SK-N-SH (cell line): ENCODE measurements at regions not wholly inside any gene's neighbourhood (a gene's known extent, or its start where the extent isn't known, plus 50 kb on each side); places are given as distances from the start of the nearest gene placed in this dataset.
"Not testable (repeated sequence)": the region's sequence is repeated elsewhere in the genome, so short reads cannot be mapped to it uniquely, and the experiment has no call there.

ENCODE experiments used
- CTCF ChIA-PET: fragments of 300-600, 350-600 bp; formaldehyde crosslinking; extraction: SDS; loops from one replicate; lab custom pipeline; 2021; lab: Yijun Ruan, JAX
- POLR2A ChIA-PET: fragments of 350-600 bp; sonication (Branson Sonifier 250); formaldehyde crosslinking; extraction: SDS; loops from one replicate; lab custom pipeline; 2020; ENCODE audit warnings: antibody characterized with exemption, inconsistent platforms; lab: Yijun Ruan, JAX
- DNase-seq: peaks from one replicate; pipeline ENCODE4 v3.0.0; 2012
- H2AFZ ChIP-seq: fragments of 200-600 bp; sonication (generic); 2 replicates; pipeline ENCODE4 v1.8.1; 2016; ENCODE audit warnings: antibody characterized with exemption, mild to moderate bottlenecking, low read depth
- H3F3A ChIP-seq: fragments of 200-600 bp; sonication (generic); replicated peaks from 2 replicates; pipeline ENCODE3; 2016; ENCODE audit warnings: antibody characterized with exemption, mild to moderate bottlenecking; ENCODE audit not compliant: insufficient read depth
- H3K27ac ChIP-seq, 2 experiments: fragments of 200-500 bp in 1 of 2; fragments of 200-600 bp in 1 of 2; sonication (Bioruptor generic) in 1 of 2; sonication (generic), shearing (Covaris generic) in 1 of 2; 2 replicates each; pipeline versions ENCODE4 v1.5.1 to v1.6.1; 2014 to 2016; ENCODE audit warnings: low read depth in 2 of 2, inconsistent platforms in 1 of 2, low read length in 1 of 2, mild to moderate bottlenecking in 1 of 2, mixed read lengths in 1 of 2
- H3K27me3 ChIP-seq: fragments of 200-600 bp; sonication (generic), shearing (Covaris generic); 2 replicates; pipeline ENCODE4 v1.6.1; 2016; ENCODE audit warnings: mixed run types; ENCODE audit not compliant: insufficient read depth
- H3K36me3 ChIP-seq, 2 experiments: fragments of 200-500 bp in 1 of 2; fragments of 200-600 bp in 1 of 2; sonication (Bioruptor generic) in 1 of 2; sonication (generic) in 1 of 2; replicated peaks in 1 of 2; 2 replicates each; pipeline versions ENCODE3 to v1.5.1; 2014 to 2016; ENCODE audit warnings: low read length in 1 of 2, mild to moderate bottlenecking in 1 of 2; ENCODE audit not compliant: insufficient read depth in 2 of 2, control insufficient read depth in 1 of 2
- H3K4me1 ChIP-seq, 2 experiments: fragments of 200-500 bp in 1 of 2; fragments of 200-600 bp in 1 of 2; sonication (Bioruptor generic) in 1 of 2; sonication (generic), shearing (Covaris generic) in 1 of 2; 2 replicates each; pipeline versions ENCODE4 v1.5.1 to v1.6.1; 2014 to 2016; ENCODE audit warnings: low read depth in 1 of 2, low read length in 1 of 2, mixed run types in 1 of 2; ENCODE audit not compliant: insufficient read depth in 2 of 2, control insufficient read depth in 1 of 2
- H3K4me2 ChIP-seq: fragments of 200-600 bp; sonication (generic), shearing (Covaris generic); 2 replicates; pipeline ENCODE4 v1.6.1; 2017; ENCODE audit warnings: mixed run types
- H3K4me3 ChIP-seq, 2 experiments: fragments of 200-500 bp in 1 of 2; fragments of 200-600 bp in 1 of 2; sonication (Bioruptor generic) in 1 of 2; sonication (generic), shearing (Covaris generic) in 1 of 2; 2 replicates each; pipeline versions ENCODE4 v1.5.1 to v1.8.1; 2014 to 2016; ENCODE audit warnings: low read depth in 2 of 2, inconsistent platforms in 1 of 2, low read length in 1 of 2, mild to moderate bottlenecking in 1 of 2, mixed read lengths in 1 of 2, moderate library complexity in 1 of 2
- H3K79me2 ChIP-seq: fragments of 200-600 bp; sonication (generic); 2 replicates; pipeline ENCODE4 v1.8.1; 2017; ENCODE audit warnings: mild to moderate bottlenecking; ENCODE audit not compliant: insufficient read depth
- H3K9ac ChIP-seq: fragments of 200-600 bp; sonication (generic); 2 replicates; pipeline ENCODE4 v1.6.1; 2017; ENCODE audit warnings: mixed run types
- H3K9me2 ChIP-seq: fragments of 200-600 bp; sonication (generic); 2 replicates; pipeline ENCODE4 v1.6.1; 2017; ENCODE audit warnings: mixed run types
- H3K9me3 ChIP-seq: fragments of 200-600 bp; sonication (generic); 2 replicates; pipeline ENCODE4 v1.6.1; 2017; ENCODE audit warnings: mixed run types, mild to moderate bottlenecking, moderate library complexity
- H4K20me1 ChIP-seq: fragments of 200-600 bp; sonication (generic); 2 replicates; pipeline ENCODE4 v1.6.1; 2017; ENCODE audit warnings: mild to moderate bottlenecking, mixed run types; ENCODE audit not compliant: insufficient read depth
- EP300 ChIP-seq, 2 experiments: IDR thresholded peaks; 2 replicates each; pipeline versions ENCODE4 v1.4.0 to v1.6.1; 2012; ENCODE audit warnings: borderline replicate concordance in 1 of 2, low read depth in 1 of 2, low read length in 1 of 2
- EZH2phosphoT487 ChIP-seq: fragments of 200-600 bp; sonication (generic); IDR thresholded peaks from 2 replicates; pipeline ENCODE4 v1.6.1; 2017; ENCODE audit warnings: low read depth, mixed run types, mild to moderate bottlenecking, antibody characterized with exemption, moderate library complexity, borderline replicate concordance
- GABPA ChIP-seq: IDR thresholded peaks from 2 replicates; pipeline ENCODE4 v1.4.0; 2012; ENCODE audit warnings: low read depth, mild to moderate bottlenecking
- GATA2 ChIP-seq: sonication (generic); formaldehyde crosslinking; IDR thresholded peaks from 2 replicates; pipeline ENCODE4 v1.5.0; 2020; ENCODE audit warnings: mild to moderate bottlenecking, missing genetic modification reagents
- NRF1 ChIP-seq: IDR thresholded peaks from 2 replicates; pipeline ENCODE4 v1.6.1; 2012; ENCODE audit warnings: low read depth, mild to moderate bottlenecking, low read length
- POLR2AphosphoS5 ChIP-seq: IDR thresholded peaks from 2 replicates; pipeline ENCODE4 v1.6.1; 2012; ENCODE audit warnings: low read depth, low read length
- RAD21 ChIP-seq: IDR thresholded peaks from 2 replicates; pipeline ENCODE4 v1.6.1; 2012; ENCODE audit warnings: mild to moderate bottlenecking, low read length
- RCOR1 ChIP-seq: fragments of 150-350 bp; IDR thresholded peaks from 2 replicates; pipeline ENCODE4 v1.6.1; 2017; ENCODE audit warnings: antibody characterized with exemption, low read length
- RFX5 ChIP-seq: IDR thresholded peaks from 2 replicates; pipeline ENCODE4 v1.6.1; 2012; ENCODE audit warnings: mild to moderate bottlenecking, improper control_type of control experiment, low read length
- TAF1 ChIP-seq: IDR thresholded peaks from 2 replicates; pipeline ENCODE4 v1.6.1; 2012; ENCODE audit warnings: low read depth, mild to moderate bottlenecking, low read length, moderate library complexity, borderline replicate concordance
- WGBS: methylation state at CpG from one replicate; pipeline ENCODE4 v1.1.6; 2017; ENCODE audit warnings: low lambda C conversion rate; 5-methylcytosine and 5-hydroxymethylcytosine counted together
- TF ChIP-seq, protein P1 (sequence below): IDR thresholded peaks from 2 replicates; pipeline ENCODE4 v1.4.0; 2012; ENCODE audit warnings: low read depth
- TF ChIP-seq, protein P2 (sequence below): IDR thresholded peaks from 2 replicates; pipeline ENCODE4; 2012
- TF ChIP-seq, protein P3 (sequence below): IDR thresholded peaks from 2 replicates; pipeline ENCODE4 v1.4.0; 2012; ENCODE audit warnings: low read depth, borderline replicate concordance

- no peaks in the 10 kb centered on the region for H3K27me3 ChIP-seq
- ChIA-PET POLR2A (no interaction called here), CTCF (no interaction called here)
- no peak for DNase-seq
- no peak overlapping the region for H3K4me2 ChIP-seq
- 13% methylated on average over 5 of the region's 5 CpGs for WGBS
- H4K20me1 ChIP-seq = no peaks in the 10 kb centered on the region
- no peaks in the 10 kb centered on the region for H3K4me1 ChIP-seq
- TF ChIP-seq TAF1 (no peak), RCOR1 (no peak), POLR2AphosphoS5 (no peak), EP300 (IDR thresholded peaks at IDR 0.05; ENCODE audit: borderline replicate concordance in 1 of 2, low read depth in 1 of 2, low read length in 1 of 2) (no peak), GATA2 (no peak), GABPA (no peak), RFX5 (no peak), EZH2phosphoT487 (no peak), NRF1 (no peak), RAD21 (no peak)
- TF ChIP-seq, protein P1, sequence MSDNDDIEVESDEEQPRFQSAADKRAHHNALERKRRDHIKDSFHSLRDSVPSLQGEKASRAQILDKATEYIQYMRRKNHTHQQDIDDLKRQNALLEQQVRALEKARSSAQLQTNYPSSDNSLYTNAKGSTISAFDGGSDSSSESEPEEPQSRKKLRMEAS = no peak
- TF ChIP-seq, protein P2, sequence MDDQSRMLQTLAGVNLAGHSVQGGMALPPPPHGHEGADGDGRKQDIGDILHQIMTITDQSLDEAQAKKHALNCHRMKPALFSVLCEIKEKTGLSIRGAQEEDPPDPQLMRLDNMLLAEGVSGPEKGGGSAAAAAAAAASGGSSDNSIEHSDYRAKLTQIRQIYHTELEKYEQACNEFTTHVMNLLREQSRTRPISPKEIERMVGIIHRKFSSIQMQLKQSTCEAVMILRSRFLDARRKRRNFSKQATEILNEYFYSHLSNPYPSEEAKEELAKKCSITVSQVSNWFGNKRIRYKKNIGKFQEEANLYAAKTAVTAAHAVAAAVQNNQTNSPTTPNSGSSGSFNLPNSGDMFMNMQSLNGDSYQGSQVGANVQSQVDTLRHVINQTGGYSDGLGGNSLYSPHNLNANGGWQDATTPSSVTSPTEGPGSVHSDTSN = no peak
- TF ChIP-seq, protein P3, sequence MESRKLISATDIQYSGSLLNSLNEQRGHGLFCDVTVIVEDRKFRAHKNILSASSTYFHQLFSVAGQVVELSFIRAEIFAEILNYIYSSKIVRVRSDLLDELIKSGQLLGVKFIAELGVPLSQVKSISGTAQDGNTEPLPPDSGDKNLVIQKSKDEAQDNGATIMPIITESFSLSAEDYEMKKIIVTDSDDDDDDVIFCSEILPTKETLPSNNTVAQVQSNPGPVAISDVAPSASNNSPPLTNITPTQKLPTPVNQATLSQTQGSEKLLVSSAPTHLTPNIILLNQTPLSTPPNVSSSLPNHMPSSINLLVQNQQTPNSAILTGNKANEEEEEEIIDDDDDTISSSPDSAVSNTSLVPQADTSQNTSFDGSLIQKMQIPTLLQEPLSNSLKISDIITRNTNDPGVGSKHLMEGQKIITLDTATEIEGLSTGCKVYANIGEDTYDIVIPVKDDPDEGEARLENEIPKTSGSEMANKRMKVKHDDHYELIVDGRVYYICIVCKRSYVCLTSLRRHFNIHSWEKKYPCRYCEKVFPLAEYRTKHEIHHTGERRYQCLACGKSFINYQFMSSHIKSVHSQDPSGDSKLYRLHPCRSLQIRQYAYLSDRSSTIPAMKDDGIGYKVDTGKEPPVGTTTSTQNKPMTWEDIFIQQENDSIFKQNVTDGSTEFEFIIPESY = no peak
- H3K27ac ChIP-seq = no peak overlapping the region
- H3K79me2 ChIP-seq = no peaks in the 10 kb centered on the region
- no peaks in the 10 kb centered on the region for H3F3A ChIP-seq
- H3K9me3 ChIP-seq = no peaks in the 10 kb centered on the region
- no peak overlapping the region for H3K4me3 ChIP-seq
- H3K36me3 ChIP-seq = no peaks in the 10 kb centered on the region
- H2AFZ ChIP-seq = no peak overlapping the region
- no peak overlapping the region for H3K9ac ChIP-seq
- H3K9me2 ChIP-seq = no peaks in the 10 kb centered on the region
Measured at GRCh38 chr14:83184531-83184930, 1650.9 kb upstream of the SEL1L start.

- H3K4me3 ChIP-seq, POLR2A ChIA-PET, CTCF ChIA-PET: not testable (repeated sequence)
Measured at GRCh38 chr14:83188311-83188710, 1654.7 kb upstream of the SEL1L start.

More at GRCh38 chr14:83188311-83188710, 1654.7 kb upstream of the SEL1L start:
- not testable (repeated sequence) for DNase-seq, H3K9me3 ChIP-seq, H4K20me1 ChIP-seq, H3F3A ChIP-seq, H3K27me3 ChIP-seq, H3K27ac ChIP-seq, H3K79me2 ChIP-seq, H3K9me2 ChIP-seq, H3K9ac ChIP-seq, H3K36me3 ChIP-seq, H3K4me2 ChIP-seq, H2AFZ ChIP-seq, H3K4me1 ChIP-seq
